ENCODE measurements at regions not wholly inside any gene's neighbourhood (a gene's known extent, or its start where the extent isn't known, plus 50 kb on each side); places are given as distances from the start of the nearest gene placed in this dataset.
A peak's percentile ranks its signal among the peaks of the same experiment; 100 is the strongest.

- ATAC-seq (ENCODE audit: insufficient number of reproducible peaks, low FRiP score, low read depth) (no peak), DNase-seq (ENCODE audit: low spot score) (no peak)
- no peak for TF ChIP-seq CTCF (IDR thresholded peaks at IDR 0.05)
- Histone ChIP-seq H3K4me1 (ENCODE audit: control insufficient read depth in 1 of 2, low read depth in 2 of 2) (peaks cover 21 to 68% of the 10 kb centered on the region in 2 donors), H3K27ac (peak overlapping the region; percentile 22 to 35), H3K9me3 (no peaks in the 10 kb centered on the region), H3K27me3 (replicated peaks; ENCODE audit: insufficient read depth) (no peaks in the 10 kb centered on the region), H3K4me3 (peak overlapping the region; percentile 0), H3K36me3 (no peaks in the 10 kb centered on the region)
Measured at GRCh38 chr4:41437111-41437536, 100.8 kb upstream of the LIMCH1 start.

GRCh38 chr4:41438931-41439297 lies 99.0 kb upstream of the LIMCH1 start:
- Histone ChIP-seq H3K27me3 (replicated peaks; ENCODE audit: insufficient read depth) (no peaks in the 10 kb centered on the region), H3K4me3 (no peak overlapping the region), H3K36me3 (no peaks in the 10 kb centered on the region), H3K9me3 (no peaks in the 10 kb centered on the region), H3K4me1 (ENCODE audit: control insufficient read depth in 1 of 2, low read depth in 2 of 2) (peaks cover 20 to 66% of the 10 kb centered on the region in 2 donors), H3K27ac (no peak overlapping the region)
- ATAC-seq (ENCODE audit: insufficient number of reproducible peaks, low FRiP score, low read depth) (no peak), DNase-seq (ENCODE audit: low spot score) (no peak)
- no peak for TF ChIP-seq CTCF (IDR thresholded peaks at IDR 0.05)

GRCh38 chr4:41442810-41443209 lies 95.1 kb upstream of the LIMCH1 start:
- ATAC-seq (ENCODE audit: insufficient number of reproducible peaks, low FRiP score, low read depth) (no peak), DNase-seq (ENCODE audit: low spot score) (no peak)
- Histone ChIP-seq H3K36me3 (no peaks in the 10 kb centered on the region), H3K4me3 (no peak overlapping the region), H3K4me1 (ENCODE audit: control insufficient read depth in 1 of 2, low read depth in 2 of 2) (peaks cover 24 to 66% of the 10 kb centered on the region in 2 donors), H3K27me3 (replicated peaks; ENCODE audit: insufficient read depth) (no peaks in the 10 kb centered on the region), H3K27ac (no peak overlapping the region), H3K9me3 (no peaks in the 10 kb centered on the region)
- no peak for TF ChIP-seq CTCF (IDR thresholded peaks at IDR 0.05)

- H3K27ac ChIP-seq: no peak overlapping the region
- no peak for TF ChIP-seq CTCF (IDR thresholded peaks at IDR 0.05)
- peaks cover 24 to 59% of the 10 kb centered on the region in 2 donors for H3K4me1 ChIP-seq (ENCODE audit: control insufficient read depth in 1 of 2, low read depth in 2 of 2)
- no peaks in the 10 kb centered on the region for H3K36me3 ChIP-seq
- H3K9me3 ChIP-seq: no peaks in the 10 kb centered on the region
- H3K4me3 ChIP-seq: no peak overlapping the region
- ATAC-seq (ENCODE audit: insufficient number of reproducible peaks, low FRiP score, low read depth): no peak
- DNase-seq (ENCODE audit: low spot score): no peak
- H3K27me3 ChIP-seq (replicated peaks; ENCODE audit: insufficient read depth): no peaks in the 10 kb centered on the region
Measured at GRCh38 chr4:41443340-41444079, 94.4 kb upstream of the LIMCH1 start.

- H3K27me3 ChIP-seq (replicated peaks; ENCODE audit: insufficient read depth): no peaks in the 10 kb centered on the region
- H3K4me3 ChIP-seq: no peak overlapping the region
- H3K4me1 ChIP-seq (ENCODE audit: control insufficient read depth in 1 of 2, low read depth in 2 of 2): peaks cover 18 to 53% of the 10 kb centered on the region in 2 donors
- no peak for DNase-seq (ENCODE audit: low spot score)
- H3K27ac ChIP-seq: no peak overlapping the region
- H3K9me3 ChIP-seq: no peaks in the 10 kb centered on the region
- no peak for TF ChIP-seq CTCF (IDR thresholded peaks at IDR 0.05)
- no peaks in the 10 kb centered on the region for H3K36me3 ChIP-seq
- ATAC-seq (ENCODE audit: insufficient number of reproducible peaks, low FRiP score, low read depth): no peak
Measured at GRCh38 chr4:41446391-41446790, 91.6 kb upstream of the LIMCH1 start.
